HCT116 (cell line): ENCODE measurements at regions not wholly inside any gene's neighbourhood (a gene's known extent, or its start where the extent isn't known, plus 50 kb on each side); places are given as distances from the start of the nearest gene placed in this dataset.

ENCODE experiments used
- ATAC-seq: fragments of 200-7000 bp; cut with Tn5 transposase; 2 replicates; pipeline ENCODE4 v1.9.1; 2020; ENCODE audit warnings: mild to moderate bottlenecking, moderate library complexity
- BruUV-seq: library from RNA; stranded (reverse); fragments of 400-500 nt; replicated peaks from 2 replicates; lab custom pipeline; 2021; lab: Mats Ljungman, UMichigan
- CTCF ChIA-PET: fragments of 300-600 bp; sonication (Branson Sonifier 250); formaldehyde crosslinking; loops from one replicate; lab custom pipeline; 2021; ENCODE audit warnings: antibody characterized with exemption; lab: Charles Lee
- POLR2A ChIA-PET: fragments of 300-600, 350-600 bp; sonication (Branson Sonifier 250); formaldehyde crosslinking; loops from one replicate; lab custom pipeline; 2021; ENCODE audit warnings: antibody characterized with exemption; lab: Charles Lee
- RAD21 ChIA-PET, 2 experiments: fragments of 300-600 bp; sonication (Branson Sonifier 250); formaldehyde crosslinking; loops; one replicate each; lab custom pipeline; 2023; ENCODE audit warnings: low total read pairs in 2 of 2; ENCODE audit not compliant: uncharacterized antibody in 2 of 2, unreplicated experiment in 2 of 2, low non-redundant PET in 1 of 2; lab: Charles Lee
- DNase-seq: peaks from one replicate; pipeline ENCODE4 v3.0.0-alpha.2; 2010; ENCODE audit warnings: low read depth, low spot score
- H2AFZ ChIP-seq: fragments of 200-600 bp; shearing (Covaris generic), sonication (generic); 2 replicates; pipeline ENCODE4 v1.6.1; 2017; ENCODE audit warnings: low read depth, mixed run types, mixed read lengths, antibody characterized with exemption, low read length; ENCODE audit not compliant: poor library complexity, severe bottlenecking
- H3K27ac ChIP-seq: 2 replicates; pipeline ENCODE4 v1.5.1; 2012; ENCODE audit warnings: low read depth, low read length
- H3K27me3 ChIP-seq: fragments of 200-600 bp; sonication (generic); 2 replicates; pipeline ENCODE4 v1.6.1; 2016; ENCODE audit warnings: mixed run types, low read length, mixed read lengths; ENCODE audit not compliant: insufficient read depth
- H3K36me3 ChIP-seq, 2 experiments: fragments of 200-500 bp in 1 of 2; fragments of 200-600 bp in 1 of 2; sonication (Bioruptor generic) in 1 of 2; sonication (generic) in 1 of 2; 2 replicates each; pipeline versions ENCODE4 v1.5.1 to v1.6.1; 2014 to 2016; ENCODE audit warnings: low read length in 2 of 2, inconsistent platforms in 1 of 2, mixed read lengths in 1 of 2, mixed run types in 1 of 2; ENCODE audit not compliant: insufficient read depth in 2 of 2, control insufficient read depth in 1 of 2
- H3K4me1 ChIP-seq, 2 experiments: fragments of 200-600 bp in 1 of 2; sonication (generic) in 1 of 2; 2 replicates each; pipeline versions ENCODE4 v1.5.1 to v1.6.1; 2012 to 2017; ENCODE audit warnings: low read length in 2 of 2, inconsistent platforms in 1 of 2, mild to moderate bottlenecking in 1 of 2, mixed read lengths in 1 of 2, mixed run types in 1 of 2, moderate library complexity in 1 of 2; ENCODE audit not compliant: insufficient read depth in 2 of 2, control insufficient read depth in 1 of 2
- H3K4me2 ChIP-seq: fragments of 200-600 bp; sonication (generic); 2 replicates; pipeline ENCODE4 v1.6.1; 2017; ENCODE audit warnings: mixed run types, low read length, mixed read lengths
- H3K4me3 ChIP-seq, 2 experiments: fragments of 200-600 bp in 1 of 2; sonication (generic) in 1 of 2; replicated peaks in 1 of 2; 2 replicates each; pipeline ENCODE4 v1.5.1; 2011 to 2016; ENCODE audit warnings: low read length in 2 of 2, control low read depth in 1 of 2, low read depth in 1 of 2, mild to moderate bottlenecking in 1 of 2, mixed read lengths in 1 of 2, mixed run types in 1 of 2
- H3K79me2 ChIP-seq: fragments of 200-600 bp; sonication (generic); 2 replicates; pipeline ENCODE4 v1.6.1; 2017; ENCODE audit warnings: mild to moderate bottlenecking, mixed run types, low read length, moderate library complexity, mixed read lengths; ENCODE audit not compliant: insufficient read depth
- H3K9ac ChIP-seq: fragments of 200-600 bp; sonication (generic); 2 replicates; pipeline ENCODE4 v1.6.1; 2016; ENCODE audit warnings: low read length, mixed read lengths
- H3K9me2 ChIP-seq: fragments of 200-600 bp; sonication (generic), shearing (Covaris generic); 2 replicates; pipeline ENCODE4 v1.6.1; 2017; ENCODE audit warnings: mixed run types, mild to moderate bottlenecking, moderate library complexity; ENCODE audit not compliant: insufficient read depth
- H3K9me3 ChIP-seq, 2 experiments: fragments of 200-500 bp in 1 of 2; fragments of 200-600 bp in 1 of 2; sonication (Bioruptor generic) in 1 of 2; sonication (generic) in 1 of 2; 2 replicates each; pipeline ENCODE4 v1.6.1; 2014 to 2017; ENCODE audit warnings: low read length in 2 of 2, mixed read lengths in 2 of 2, inconsistent platforms in 1 of 2, low read depth in 1 of 2, mild to moderate bottlenecking in 1 of 2, mixed run types in 1 of 2, moderate library complexity in 1 of 2; ENCODE audit not compliant: control insufficient read depth in 1 of 2, insufficient read depth in 1 of 2
- H4K20me1 ChIP-seq: fragments of 200-600 bp; sonication (generic), shearing (Covaris generic); 2 replicates; pipeline ENCODE4 v1.6.1; 2017; ENCODE audit warnings: mixed run types, mild to moderate bottlenecking, moderate library complexity; ENCODE audit not compliant: insufficient read depth
- ATF3 ChIP-seq: IDR thresholded peaks from 2 replicates; pipeline ENCODE4 v1.6.1; 2012
- CBX3 ChIP-seq: IDR thresholded peaks from 2 replicates; pipeline ENCODE4 v1.6.1; 2012; ENCODE audit warnings: low read depth
- EGR1 ChIP-seq: IDR thresholded peaks from 2 replicates; pipeline ENCODE4 v1.6.1; 2012; ENCODE audit warnings: low read depth
- ELF1 ChIP-seq: IDR thresholded peaks from 2 replicates; pipeline ENCODE4 v1.6.1; 2012; ENCODE audit warnings: low read depth, borderline replicate concordance
- EZH2 ChIP-seq: fragments of 200-600 bp; sonication (generic); IDR thresholded peaks from 2 replicates; pipeline ENCODE4 v1.6.1; 2017; ENCODE audit warnings: antibody characterized with exemption, mixed run types
- EZH2phosphoT487 ChIP-seq: fragments of 200-600 bp; IDR thresholded peaks from 2 replicates; pipeline ENCODE4 v1.6.1; 2018; ENCODE audit warnings: antibody characterized with exemption, borderline replicate concordance
- FOSL1 ChIP-seq: IDR thresholded peaks from 2 replicates; pipeline ENCODE4 v1.6.1; 2012; ENCODE audit warnings: low read depth
- JUND ChIP-seq: IDR thresholded peaks from 2 replicates; pipeline ENCODE4 v1.6.1; 2012
- MAX ChIP-seq: IDR thresholded peaks from 2 replicates; pipeline ENCODE4 v1.6.1; 2012
- POLR2A ChIP-seq: IDR thresholded peaks from 2 replicates; pipeline ENCODE4 v1.7.0; 2011; ENCODE audit warnings: borderline replicate concordance; ENCODE audit not compliant: insufficient read depth, insufficient read length; ENCODE audit errors: extremely low read depth
- RAD21 ChIP-seq: IDR thresholded peaks from 2 replicates; pipeline ENCODE4 v1.6.1; 2012; ENCODE audit warnings: low read depth, mild to moderate bottlenecking
- SIN3A ChIP-seq: IDR thresholded peaks from 2 replicates; pipeline ENCODE4 v1.6.1; 2012; ENCODE audit warnings: low read depth
- SP1 ChIP-seq: IDR thresholded peaks from 2 replicates; pipeline ENCODE4 v1.6.1; 2012; ENCODE audit warnings: low read depth
- SRF ChIP-seq: IDR thresholded peaks from 2 replicates; pipeline ENCODE4 v1.6.1; 2012; ENCODE audit warnings: low read depth
- TCF7L2 ChIP-seq: IDR thresholded peaks from 2 replicates; pipeline ENCODE4 v1.7.0; 2011; ENCODE audit warnings: borderline replicate concordance, inconsistent platforms; ENCODE audit not compliant: insufficient read depth, insufficient read length; ENCODE audit errors: extremely low read depth
- intact Hi-C: fragments of 100-400 bp; cut with micrococcal nuclease; formaldehyde crosslinking; loops from 2 replicates; pipeline ENCODE4 v1.10.0; 2022

GRCh38 chr3:118578559-118578958 lies 456.1 kb downstream of the IGSF11 start:
- no peak overlapping the region for H2AFZ ChIP-seq
- no peak overlapping the region for H3K4me2 ChIP-seq
- RAD21 ChIA-PET = no interaction called here
- intact Hi-C loops = no loop called here
- no peak for TF ChIP-seq ATF3
- no peak for TF ChIP-seq JUND
- no peak for TF ChIP-seq EZH2phosphoT487
- TF ChIP-seq TCF7L2 = no peak
- no peak for TF ChIP-seq ELF1
- TF ChIP-seq SRF = no peak
- TF ChIP-seq CBX3 = no peak
- TF ChIP-seq POLR2A = no peak
- H3K79me2 ChIP-seq = no peaks in the 10 kb centered on the region
- no TSS peak for BruUV-seq
- CTCF ChIA-PET = no interaction called here
- no peak overlapping the region for H3K27ac ChIP-seq
- no peaks in the 10 kb centered on the region for H3K36me3 ChIP-seq
- H4K20me1 ChIP-seq = no peaks in the 10 kb centered on the region
- no peak for ATAC-seq
- POLR2A ChIA-PET = no interaction called here
- no peaks in the 10 kb centered on the region for H3K27me3 ChIP-seq
- H3K4me1 ChIP-seq = no peaks in the 10 kb centered on the region
- H3K9ac ChIP-seq = no peak overlapping the region
- no peak overlapping the region for H3K4me3 ChIP-seq
- no peaks in the 10 kb centered on the region for H3K9me3 ChIP-seq
- no peaks in the 10 kb centered on the region for H3K9me2 ChIP-seq
- no peak for DNase-seq

- no peak overlapping the region; the same call in 1 of the 2 replicates for H3K4me2 ChIP-seq
- ChIA-PET RAD21 (no interaction called here), CTCF (no interaction called here), POLR2A (no interaction called here)
- H3K79me2 ChIP-seq = no peaks in the 10 kb centered on the region
- no peak for ATAC-seq
- no peak overlapping the region for H3K9ac ChIP-seq
- H3K9me2 ChIP-seq = no peaks in the 10 kb centered on the region
- no peaks in the 10 kb centered on the region for H3K27me3 ChIP-seq
- no peak for TF ChIP-seq EZH2
- no peak for TF ChIP-seq SP1
- TF ChIP-seq SIN3A = no peak
- no peak for TF ChIP-seq FOSL1
- TF ChIP-seq CBX3 = no peak
- TF ChIP-seq ELF1 = no peak
- TF ChIP-seq EGR1 = no peak
- no peak for TF ChIP-seq MAX
- no peak for TF ChIP-seq JUND
- no peak for TF ChIP-seq RAD21
- no peak for TF ChIP-seq SRF
- no peaks in the 10 kb centered on the region for H3K9me3 ChIP-seq
- intact Hi-C loops = no loop called here
- no peak overlapping the region for H2AFZ ChIP-seq
- no peak for DNase-seq
- no peak overlapping the region for H3K4me3 ChIP-seq
- H3K27ac ChIP-seq = no peak overlapping the region
- no peaks in the 10 kb centered on the region for H4K20me1 ChIP-seq
- peaks cover 5 to 16% of the 10 kb centered on the region in 2 experiments for H3K4me1 ChIP-seq
- no TSS peak for BruUV-seq
- H3K36me3 ChIP-seq = no peaks in the 10 kb centered on the region
Observed at GRCh38 chr3:118587037-118587741, 447.5 kb downstream of the IGSF11 start.
